H9 (cell line): ENCODE measurements at regions not wholly inside any gene's neighbourhood (a gene's known extent, or its start where the extent isn't known, plus 50 kb on each side); places are given as distances from the start of the nearest gene placed in this dataset.

Experiments
- DNase-seq: peaks from one replicate; pipeline ENCODE4 v3.0.0-alpha.2; 2017
- H2AFZ ChIP-seq: one replicate; pipeline ENCODE4 v1.6.1; 2013; ENCODE audit warnings: mild to moderate bottlenecking, low read length, control low read depth, moderate library complexity
- H2AK5ac ChIP-seq: 2 replicates; pipeline ENCODE4 v1.6.1; 2013; ENCODE audit warnings: low read length, control low read depth, mixed read lengths; ENCODE audit not compliant: insufficient read length
- H2BK120ac ChIP-seq: one replicate; pipeline ENCODE4 v1.6.1; 2013; ENCODE audit warnings: low read depth, mild to moderate bottlenecking, low read length, control low read depth, inconsistent platforms; ENCODE audit not compliant: poor library complexity, severe bottlenecking
- H2BK12ac ChIP-seq: 2 replicates; pipeline ENCODE4 v1.6.1; 2013; ENCODE audit warnings: low read length, control low read depth, mixed read lengths, low read depth; ENCODE audit not compliant: insufficient read length
- H2BK15ac ChIP-seq: 2 replicates; pipeline ENCODE4 v1.6.1; 2013; ENCODE audit warnings: low read depth, low read length, control low read depth
- H2BK20ac ChIP-seq: one replicate; pipeline ENCODE4 v1.6.1; 2013; ENCODE audit warnings: low read depth, mild to moderate bottlenecking, low read length, control low read depth, inconsistent platforms; ENCODE audit not compliant: poor library complexity, severe bottlenecking
- H2BK5ac ChIP-seq: 2 replicates; pipeline ENCODE4 v1.6.1; 2013; ENCODE audit warnings: low read length, control low read depth, mixed read lengths; ENCODE audit not compliant: insufficient read length
- H3K14ac ChIP-seq: 2 replicates; pipeline ENCODE4 v1.6.1; 2013; ENCODE audit warnings: low read length, control low read depth; ENCODE audit not compliant: insufficient read depth
- H3K18ac ChIP-seq: 2 replicates; pipeline ENCODE4 v1.6.1; 2013; ENCODE audit warnings: low read depth, mild to moderate bottlenecking, mixed read lengths, low read length, control low read depth; ENCODE audit not compliant: insufficient read length
- H3K23ac ChIP-seq: 2 replicates; pipeline ENCODE4 v1.6.1; 2013; ENCODE audit warnings: low read length, control low read depth, mixed read lengths, low read depth; ENCODE audit not compliant: insufficient read length
- H3K23me2 ChIP-seq: 2 replicates; pipeline ENCODE4 v1.6.1; 2013; ENCODE audit warnings: low read depth, mild to moderate bottlenecking, mixed read lengths, low read length, control low read depth; ENCODE audit not compliant: insufficient read length, poor library complexity, severe bottlenecking
- H3K27ac ChIP-seq: 2 replicates; pipeline ENCODE4 v1.5.1; 2013; ENCODE audit warnings: low read length, control low read depth, mixed read lengths, low read depth; ENCODE audit not compliant: insufficient read length
- H3K27me3 ChIP-seq: 2 replicates; pipeline ENCODE4 v1.6.1; 2013; ENCODE audit warnings: low read length, control low read depth, inconsistent platforms; ENCODE audit not compliant: insufficient read depth
- H3K4ac ChIP-seq: 2 replicates; pipeline ENCODE4 v1.6.1; 2013; ENCODE audit warnings: low read depth, mild to moderate bottlenecking, control low read depth, inconsistent platforms, low read length, moderate library complexity
- H3K4me1 ChIP-seq: 2 replicates; pipeline ENCODE4 v1.6.1; 2013; ENCODE audit warnings: low read length, control low read depth, inconsistent platforms; ENCODE audit not compliant: insufficient read depth
- H3K4me2 ChIP-seq: 2 replicates; pipeline ENCODE4 v1.6.1; 2013; ENCODE audit warnings: low read length, control low read depth, mixed read lengths; ENCODE audit not compliant: insufficient read length, insufficient read depth
- H3K56ac ChIP-seq: 2 replicates; pipeline ENCODE4 v1.6.1; 2013; ENCODE audit warnings: low read depth, mild to moderate bottlenecking, mixed read lengths, low read length, control low read depth; ENCODE audit not compliant: insufficient read length
- H3K79me1 ChIP-seq: 2 replicates; pipeline ENCODE4 v1.6.1; 2013; ENCODE audit warnings: low read depth, mild to moderate bottlenecking, moderate library complexity, low read length, control low read depth, inconsistent platforms; ENCODE audit not compliant: insufficient read depth, poor library complexity, severe bottlenecking
- H3K79me2 ChIP-seq: 2 replicates; pipeline ENCODE4 v1.6.1; 2013; ENCODE audit warnings: low read length, control low read depth, inconsistent platforms; ENCODE audit not compliant: insufficient read depth
- H3K9ac ChIP-seq: 2 replicates; pipeline ENCODE4 v1.6.1; 2013; ENCODE audit warnings: low read length, control low read depth, mixed read lengths; ENCODE audit not compliant: insufficient read length; ENCODE audit errors: extremely low read depth
- H3K9me3 ChIP-seq: one replicate; pipeline ENCODE4 v1.6.1; 2013; ENCODE audit warnings: low read depth, low read length, inconsistent platforms; ENCODE audit not compliant: control insufficient read depth
- H3T11ph ChIP-seq: one replicate; pipeline ENCODE4 v1.6.1; 2013; ENCODE audit warnings: mild to moderate bottlenecking, low read length, control low read depth, inconsistent platforms
- H4K20me1 ChIP-seq: one replicate; pipeline ENCODE4 v1.6.1; 2013; ENCODE audit not compliant: control insufficient read depth, insufficient read length, insufficient read depth
- H4K5ac ChIP-seq: 2 replicates; pipeline ENCODE4 v1.6.1; 2013; ENCODE audit warnings: low read depth, mild to moderate bottlenecking, mixed read lengths, low read length, control low read depth; ENCODE audit not compliant: insufficient read length
- H4K8ac ChIP-seq: replicated peaks from 2 replicates; pipeline ENCODE4 v1.6.1; 2013; ENCODE audit warnings: low read length, control low read depth, mixed read lengths, low read depth; ENCODE audit not compliant: insufficient read length
- H4K91ac ChIP-seq: 2 replicates; pipeline ENCODE4 v1.6.1; 2013; ENCODE audit warnings: low read depth, mild to moderate bottlenecking, moderate library complexity, mixed read lengths, low read length, control low read depth; ENCODE audit not compliant: insufficient read length
- H3K27ac Mint-ChIP-seq, 3 experiments: 2 replicates in 2 of 3; 3 replicates in 1 of 3; pipeline ENCODE4 v1.8.0; 2020 to 2021; ENCODE audit warnings: mixed read lengths in 3 of 3, mild to moderate bottlenecking in 1 of 3, moderate library complexity in 1 of 3
- H3K27me3 Mint-ChIP-seq: 2 replicates; pipeline ENCODE4 v1.8.0; 2021; ENCODE audit warnings: low read depth, mild to moderate bottlenecking, moderate library complexity, mixed read lengths
- H3K36me3 Mint-ChIP-seq, 3 experiments: 2 replicates in 2 of 3; 3 replicates in 1 of 3; pipeline ENCODE4 v1.8.0; 2020 to 2021; ENCODE audit warnings: low read depth in 3 of 3, mixed read lengths in 3 of 3; ENCODE audit not compliant: insufficient read depth in 1 of 3
- H3K4me1 Mint-ChIP-seq, 2 experiments: 2 replicates each; pipeline ENCODE4 v1.8.0; 2020; ENCODE audit warnings: mixed read lengths in 2 of 2
- H3K4me3 Mint-ChIP-seq, 2 experiments: 2 replicates in 1 of 2; 3 replicates in 1 of 2; pipeline ENCODE4 v1.8.0; 2020 to 2021; ENCODE audit warnings: mild to moderate bottlenecking in 2 of 2, mixed read lengths in 2 of 2, moderate library complexity in 1 of 2
- H3K9me3 Mint-ChIP-seq, 2 experiments: 2 replicates in 1 of 2; 3 replicates in 1 of 2; pipeline ENCODE4 v1.8.0; 2020; ENCODE audit warnings: mild to moderate bottlenecking in 2 of 2, mixed read lengths in 2 of 2, moderate library complexity in 1 of 2
- CTCF ChIP-seq: fragments of 200-600 bp; sonication (generic); conservative IDR thresholded peaks from 3 replicates; pipeline ENCODE4 v1.8.0; 2021; ENCODE audit warnings: antibody characterized with exemption, mild to moderate bottlenecking
- WGBS: extraction: QIAGEN DNeasy Blood & Tissue Kit; methylation state at CpG from one replicate; pipeline ENCODE4 v1.1.7; 2013; ENCODE audit warnings: missing lambda C conversion rate, low lambda C conversion rate, mixed read lengths; ENCODE audit not compliant: insufficient read length; ENCODE audit errors: extremely low coverage; 5-methylcytosine and 5-hydroxymethylcytosine counted together

GRCh38 chr15:26119322-26119721 is 256.2 kb upstream of the ATP10A start:
- H3K14ac ChIP-seq = no peak overlapping the region
- H3K27me3 ChIP-seq = no peaks in the 10 kb centered on the region
- no peak overlapping the region for H3K23ac ChIP-seq
- Mint-ChIP-seq H3K36me3 (no peaks in the 10 kb centered on the region; a peak in 2 of 7 replicates), H3K9me3 (peaks cover 0 to 4% of the 10 kb centered on the region in 2 experiments; a peak in 1 of 5 replicates), H3K27ac (no peak overlapping the region), H3K27me3 (no peaks in the 10 kb centered on the region), H3K4me1 (peaks cover 9 to 10% of the 10 kb centered on the region in 2 experiments), H3K4me3 (no peak overlapping the region)
- H3K9me3 ChIP-seq = no peaks in the 10 kb centered on the region
- H3K23me2 ChIP-seq = no peaks in the 10 kb centered on the region
- no peak for DNase-seq
- no peak overlapping the region for H2BK120ac ChIP-seq
- no peak overlapping the region for H3T11ph ChIP-seq
- no peak overlapping the region for H2AFZ ChIP-seq
- no peak overlapping the region for H2BK15ac ChIP-seq
- H3K9ac ChIP-seq = no peak overlapping the region
- no peak overlapping the region for H2BK5ac ChIP-seq
- no peak overlapping the region for H2BK20ac ChIP-seq
- no peak for TF ChIP-seq CTCF
- H3K56ac ChIP-seq = no peak overlapping the region
- no peak overlapping the region for H4K91ac ChIP-seq
- H4K20me1 ChIP-seq = no peaks in the 10 kb centered on the region
- WGBS = no CpG with 5 or more reads among the region's 6 CpGs
- H2AK5ac ChIP-seq = no peak overlapping the region
- no peak overlapping the region for H3K18ac ChIP-seq
- no peak overlapping the region for H4K5ac ChIP-seq
- H3K27ac ChIP-seq = no peak overlapping the region
- H3K79me1 ChIP-seq = no peaks in the 10 kb centered on the region
- H3K4me2 ChIP-seq = no peak overlapping the region
- no peak overlapping the region for H3K4ac ChIP-seq
- no peak overlapping the region for H4K8ac ChIP-seq
- H2BK12ac ChIP-seq = no peak overlapping the region
- no peaks in the 10 kb centered on the region for H3K4me1 ChIP-seq
- no peaks in the 10 kb centered on the region for H3K79me2 ChIP-seq
